AG10803 (cell line): ENCODE measurements at regions not wholly inside any gene's neighbourhood (a gene's known extent, or its start where the extent isn't known, plus 50 kb on each side); places are given as distances from the start of the nearest gene placed in this dataset.

Source experiments
- DNase-seq: peaks from one replicate; pipeline ENCODE4 v3.0.0; 2010; ENCODE audit warnings: low read depth
- H3K4me3 ChIP-seq: 2 replicates; pipeline ENCODE4 v1.5.1; 2011; ENCODE audit warnings: mild to moderate bottlenecking, low read length, control low read depth
- TF ChIP-seq, protein P1 (sequence below): conservative IDR thresholded peaks from 2 replicates; pipeline ENCODE4 v1.5.1; 2011; ENCODE audit warnings: mild to moderate bottlenecking, low read length, control low read depth, inconsistent platforms

- peak within 1 kb of the TSS; percentile 93 for H3K4me3 ChIP-seq
- TF ChIP-seq, protein P1, sequence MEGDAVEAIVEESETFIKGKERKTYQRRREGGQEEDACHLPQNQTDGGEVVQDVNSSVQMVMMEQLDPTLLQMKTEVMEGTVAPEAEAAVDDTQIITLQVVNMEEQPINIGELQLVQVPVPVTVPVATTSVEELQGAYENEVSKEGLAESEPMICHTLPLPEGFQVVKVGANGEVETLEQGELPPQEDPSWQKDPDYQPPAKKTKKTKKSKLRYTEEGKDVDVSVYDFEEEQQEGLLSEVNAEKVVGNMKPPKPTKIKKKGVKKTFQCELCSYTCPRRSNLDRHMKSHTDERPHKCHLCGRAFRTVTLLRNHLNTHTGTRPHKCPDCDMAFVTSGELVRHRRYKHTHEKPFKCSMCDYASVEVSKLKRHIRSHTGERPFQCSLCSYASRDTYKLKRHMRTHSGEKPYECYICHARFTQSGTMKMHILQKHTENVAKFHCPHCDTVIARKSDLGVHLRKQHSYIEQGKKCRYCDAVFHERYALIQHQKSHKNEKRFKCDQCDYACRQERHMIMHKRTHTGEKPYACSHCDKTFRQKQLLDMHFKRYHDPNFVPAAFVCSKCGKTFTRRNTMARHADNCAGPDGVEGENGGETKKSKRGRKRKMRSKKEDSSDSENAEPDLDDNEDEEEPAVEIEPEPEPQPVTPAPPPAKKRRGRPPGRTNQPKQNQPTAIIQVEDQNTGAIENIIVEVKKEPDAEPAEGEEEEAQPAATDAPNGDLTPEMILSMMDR: no peak
- DNase-seq: no peak
These were observed 401.8 kb downstream of the SHQ1 start, which contains the start of gene RYBP for GRCh38 chr3:72446218-72447058. TSS of gene RYBP (minus strand) at chr3:72446621.

- peak overlapping the region; percentile 93 for H3K4me3 ChIP-seq
- TF ChIP-seq, protein P1: no peak
- DNase-seq: peak; percentile 24
These were observed 402.4 kb downstream of the SHQ1 start for GRCh38 chr3:72445827-72446217.

- no peak for DNase-seq
- no peak overlapping the region for H3K4me3 ChIP-seq
- TF ChIP-seq, protein P1: no peak
These were observed 403.5 kb downstream of the SHQ1 start for GRCh38 chr3:72444656-72445223.

GRCh38 chr3:72442759-72443158, 405.5 kb downstream of the SHQ1 start:
- TF ChIP-seq, protein P1: no peak
- H3K4me3 ChIP-seq: no peak overlapping the region
- DNase-seq: no peak

DNA sequence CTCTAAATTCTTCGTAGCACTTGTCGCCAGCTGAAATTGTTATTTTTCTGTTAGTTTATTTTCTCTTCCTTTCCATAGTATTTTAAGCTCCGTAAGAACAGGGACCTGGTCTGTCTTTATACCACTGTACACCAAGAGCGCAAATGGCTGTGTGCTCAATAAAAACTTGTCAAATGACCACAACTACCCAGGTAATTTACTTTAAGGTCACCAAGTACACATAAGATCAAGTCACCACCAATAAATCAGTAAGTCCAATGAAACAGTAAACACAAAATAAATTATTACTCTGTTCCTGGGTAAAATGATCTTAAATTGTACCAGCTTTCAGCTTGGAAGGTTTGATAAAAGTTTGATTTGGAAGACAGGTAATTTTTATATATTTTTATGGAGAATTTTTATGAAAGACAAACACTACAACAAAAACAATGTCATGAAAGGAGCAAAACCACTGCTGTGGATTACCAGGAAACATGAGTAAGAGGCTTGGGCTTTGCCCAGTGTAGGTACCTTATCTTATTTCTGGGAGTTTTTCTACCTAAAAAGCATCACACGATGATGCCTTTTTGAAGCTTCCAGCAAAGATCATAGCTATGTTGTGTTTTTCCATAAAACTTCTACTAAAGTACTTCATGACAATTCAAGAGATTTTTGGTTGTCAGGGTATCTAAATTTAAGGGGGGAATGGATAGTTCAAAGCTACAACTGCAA, 406.8 kb downstream of the SHQ1 start:
- no peak overlapping the region for H3K4me3 ChIP-seq
- TF ChIP-seq, protein P1: no peak
- DNase-seq: no peak

DNA sequence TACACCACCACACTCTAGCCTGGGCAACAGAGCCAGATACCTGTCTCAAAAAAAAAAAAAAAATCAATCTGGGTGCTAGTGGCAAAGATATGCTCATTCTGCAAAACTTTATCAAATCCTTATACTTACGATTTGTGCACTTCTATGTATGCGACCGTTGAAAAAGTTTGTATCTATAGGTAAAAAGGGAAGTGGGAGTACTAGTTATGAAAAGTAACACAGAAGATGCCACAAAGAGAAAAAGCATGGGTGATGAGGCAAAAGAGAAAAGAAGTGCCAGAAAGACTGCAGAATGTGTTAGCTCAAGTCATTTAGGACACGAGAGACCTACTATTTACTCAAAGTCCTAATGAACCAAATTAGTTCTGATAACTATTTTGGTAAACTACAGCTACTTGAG, 407.8 kb downstream of the SHQ1 start:
- TF ChIP-seq, protein P1: no peak
- H3K4me3 ChIP-seq: no peak overlapping the region
- DNase-seq: no peak
